Adrenal gland (tissue), 9 donors: ENCODE measurements at regions not wholly inside any gene's neighbourhood (a gene's known extent, or its start where the extent isn't known, plus 50 kb on each side); places are given as distances from the start of the nearest gene placed in this dataset.
A peak's percentile ranks its signal among the peaks of the same experiment; 100 is the strongest.

Source experiments
- DNase-seq, 7 donors: peaks; one replicate each; pipeline ENCODE4 v3.0.0-alpha.2; 2019 to 2020
- H3K27ac ChIP-seq, 5 donors: fragments of 200-600 bp; sonication (generic) in 4 of 5; 1 replicate in 3 of 5; 2 replicates in 2 of 5; pipeline versions ENCODE4 v1.5.1 to v1.8.0; 2016 to 2020; ENCODE audit warnings: mild to moderate bottlenecking in 1 of 5
- H3K27me3 ChIP-seq: fragments of 200-600 bp; 2 replicates; pipeline ENCODE4 v1.8.0; 2021
- H3K36me3 ChIP-seq, 2 donors: fragments of 200-600 bp; replicated peaks in 1 of 2; 1 replicate in 1 of 2; 2 replicates in 1 of 2; pipeline versions ENCODE4 v1.5.1 to v1.8.0; 2018 to 2022
- H3K4me1 ChIP-seq, 2 donors: fragments of 200-600 bp; replicated peaks in 1 of 2; 1 replicate in 1 of 2; 2 replicates in 1 of 2; pipeline versions ENCODE4 v1.5.1 to v1.8.0; 2018 to 2021
- H3K4me3 ChIP-seq, 4 donors: fragments of 200-600 bp; sonication (generic) in 3 of 4; one replicate each; pipeline ENCODE4 v1.5.1; 2016 to 2018
- H3K9me3 ChIP-seq, 3 donors: fragments of 200-600 bp; sonication (generic) in 1 of 3; replicated peaks in 1 of 3; 1 replicate in 2 of 3; 2 replicates in 1 of 3; pipeline versions ENCODE4 v1.5.1 to v1.8.0; 2016 to 2021
- POLR2A ChIP-seq, 2 donors: fragments of 450-650 bp; IDR thresholded peaks; one replicate each; pipeline ENCODE4 v1.6.1; 2017; ENCODE audit warnings: antibody characterized with exemption in 2 of 2, mild to moderate bottlenecking in 2 of 2, moderate library complexity in 1 of 2
- WGBS, 4 donors: extraction: QIAGEN DNeasy Blood & Tissue Kit in 2 of 4; methylation state at CpG; one replicate each; pipeline versions ENCODE4 v1.1.5 to v1.1.7; 2013 to 2017; 5-methylcytosine and 5-hydroxymethylcytosine counted together
- intact Hi-C, 2 donors: fragments of 100-400 bp; cut with DNase I; formaldehyde crosslinking; loops; one replicate each; pipeline versions ENCODE4 v1.14.1 to v1.15.0; 2022 to 2023
- TF ChIP-seq, protein P1 (sequence below), 6 experiments: fragments of 450-650 bp in 4 of 6; fragments of 200-600 bp in 2 of 6; sonication (generic) in 1 of 6; IDR thresholded peaks; 1 replicate in 5 of 6; 2 replicates in 1 of 6; pipeline versions ENCODE4 v1.5.1 to v1.8.0; 2016 to 2021; ENCODE audit warnings: antibody characterized with exemption in 6 of 6, mild to moderate bottlenecking in 2 of 6, moderate library complexity in 1 of 6
- donor health status: healthy with polysubstance abuse.
- donor health status: Bipolar disorder and iron deficiency.
- donor health status: DM: yes; HTN: yes; CAD: no.
- donor health status: DM: no; HTN: no; CAD: no.
- donor health status: DM: no; HTN: no; CAD: no.

GRCh38 chr21:38140207-38140903, 116.4 kb upstream of the KCNJ15 start:
- intact Hi-C loops = no loop called here
- Histone ChIP-seq H3K9me3 (no peaks in the 10 kb centered on the region), H3K36me3 (no peaks in the 10 kb centered on the region), H3K27ac (no peak overlapping the region), H3K4me3 (no peak overlapping the region), H3K4me1 (no peaks in the 10 kb centered on the region), H3K27me3 (no peaks in the 10 kb centered on the region)
- WGBS, 4 donors = 11 to 26% (median 20%) methylated on average over 5 of the region's 5 CpGs
- TF ChIP-seq POLR2A (IDR thresholded peaks at IDR 0.05) = no peak
- TF ChIP-seq, protein P1, sequence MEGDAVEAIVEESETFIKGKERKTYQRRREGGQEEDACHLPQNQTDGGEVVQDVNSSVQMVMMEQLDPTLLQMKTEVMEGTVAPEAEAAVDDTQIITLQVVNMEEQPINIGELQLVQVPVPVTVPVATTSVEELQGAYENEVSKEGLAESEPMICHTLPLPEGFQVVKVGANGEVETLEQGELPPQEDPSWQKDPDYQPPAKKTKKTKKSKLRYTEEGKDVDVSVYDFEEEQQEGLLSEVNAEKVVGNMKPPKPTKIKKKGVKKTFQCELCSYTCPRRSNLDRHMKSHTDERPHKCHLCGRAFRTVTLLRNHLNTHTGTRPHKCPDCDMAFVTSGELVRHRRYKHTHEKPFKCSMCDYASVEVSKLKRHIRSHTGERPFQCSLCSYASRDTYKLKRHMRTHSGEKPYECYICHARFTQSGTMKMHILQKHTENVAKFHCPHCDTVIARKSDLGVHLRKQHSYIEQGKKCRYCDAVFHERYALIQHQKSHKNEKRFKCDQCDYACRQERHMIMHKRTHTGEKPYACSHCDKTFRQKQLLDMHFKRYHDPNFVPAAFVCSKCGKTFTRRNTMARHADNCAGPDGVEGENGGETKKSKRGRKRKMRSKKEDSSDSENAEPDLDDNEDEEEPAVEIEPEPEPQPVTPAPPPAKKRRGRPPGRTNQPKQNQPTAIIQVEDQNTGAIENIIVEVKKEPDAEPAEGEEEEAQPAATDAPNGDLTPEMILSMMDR (IDR thresholded peaks at IDR 0.05) = no peak
- DNase-seq = peak; percentile 53 to 90 (median 67)

DNA sequence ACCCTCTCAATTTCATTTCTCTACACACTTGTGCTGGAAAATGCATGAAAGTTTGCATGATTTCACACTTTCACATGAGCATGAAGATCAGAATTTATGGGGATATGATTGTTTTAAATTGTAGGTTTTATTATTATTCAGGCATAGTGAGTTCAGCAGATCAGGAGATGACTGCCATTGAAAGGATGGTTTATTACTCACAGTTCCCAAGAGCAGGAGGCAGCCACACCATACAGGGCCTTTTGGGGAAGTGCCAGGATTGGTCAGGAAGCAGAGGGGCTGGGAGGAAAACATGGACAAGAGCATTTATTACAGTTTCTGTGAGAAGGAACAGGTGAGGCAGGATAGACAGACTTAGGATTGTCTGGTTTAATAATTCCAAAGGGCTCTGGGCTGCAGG, 114.6 kb upstream of the KCNJ15 start:
- TF ChIP-seq, protein P1 (IDR thresholded peaks at IDR 0.05) = no peak
- no peak for TF ChIP-seq POLR2A (IDR thresholded peaks at IDR 0.05)
- DNase-seq = no peak
- intact Hi-C loops = no loop called here
- H3K4me1 ChIP-seq = no peaks in the 10 kb centered on the region
- no peaks in the 10 kb centered on the region for H3K27me3 ChIP-seq
- H3K36me3 ChIP-seq = no peaks in the 10 kb centered on the region
- H3K27ac ChIP-seq = no peak overlapping the region
- H3K9me3 ChIP-seq = no peaks in the 10 kb centered on the region
- no peak overlapping the region for H3K4me3 ChIP-seq

GRCh38 chr21:38144193-38144592, 112.6 kb upstream of the KCNJ15 start:
- no peak for TF ChIP-seq POLR2A (IDR thresholded peaks at IDR 0.05)
- TF ChIP-seq, protein P1 (IDR thresholded peaks at IDR 0.05) = no peak
- Histone ChIP-seq H3K4me3 (no peak overlapping the region), H3K27me3 (peaks cover 3% of the 10 kb centered on the region), H3K27ac (no peak overlapping the region), H3K9me3 (no peaks in the 10 kb centered on the region), H3K4me1 (no peaks in the 10 kb centered on the region), H3K36me3 (no peaks in the 10 kb centered on the region)
- DNase-seq = no peak
- intact Hi-C loops = no loop called here
- 56 to 67% (median 64%) methylated on average over 3 of the region's 3 CpGs for WGBS, 4 donors

- Histone ChIP-seq H3K4me3 (no peak overlapping the region), H3K27me3 (peaks cover 3% of the 10 kb centered on the region), H3K9me3 (no peaks in the 10 kb centered on the region), H3K27ac (no peak overlapping the region), H3K4me1 (no peaks in the 10 kb centered on the region), H3K36me3 (no peaks in the 10 kb centered on the region)
- intact Hi-C loops = no loop called here
- TF ChIP-seq POLR2A (IDR thresholded peaks at IDR 0.05) = no peak
- TF ChIP-seq, protein P1 (IDR thresholded peaks at IDR 0.05) = no peak
- no peak for DNase-seq
These were observed 111.7 kb upstream of the KCNJ15 start for GRCh38 chr21:38145104-38145503.
